ENCODE measurements at regions not wholly inside any gene's neighbourhood (a gene's known extent, or its start where the extent isn't known, plus 50 kb on each side); places are given as distances from the start of the nearest gene placed in this dataset.

DNA sequence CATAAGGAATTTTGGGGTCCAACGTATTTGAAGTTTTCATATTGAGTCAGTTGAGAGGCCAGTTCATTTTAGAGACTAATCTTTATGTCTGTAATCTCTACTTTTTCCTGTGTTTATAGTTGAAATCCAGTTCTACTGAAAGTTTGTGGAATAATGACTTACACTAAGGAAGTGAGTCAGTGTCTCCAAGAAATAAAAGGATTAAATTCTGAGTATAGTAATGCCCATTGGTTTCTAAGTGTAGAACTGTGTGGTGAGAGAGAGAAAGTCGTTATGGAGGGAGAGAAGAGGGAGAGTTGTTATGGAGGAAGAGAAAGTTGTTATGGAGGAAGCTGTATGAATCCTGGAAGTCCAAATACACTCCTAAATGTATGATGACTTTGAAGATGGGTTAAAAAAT, 264.6 kb upstream of the HAND2 start:
- Histone ChIP-seq H3K56ac (ENCODE audit: insufficient read length, low read depth, low read length) (no peak overlapping the region), H2BK20ac (ENCODE audit: low read depth, low read length, poor library complexity, severe bottlenecking) (no peak overlapping the region), H3K23ac (ENCODE audit: insufficient read length, low read depth, low read length) (no peak overlapping the region), H3K23me2 (ENCODE audit: insufficient read length, low read depth, low read length, poor library complexity, severe bottlenecking) (no peaks in the 10 kb centered on the region), H2BK120ac (ENCODE audit: low read depth, low read length, poor library complexity, severe bottlenecking) (no peak overlapping the region), H3K18ac (ENCODE audit: insufficient read length, low read depth, low read length) (no peak overlapping the region), H3K79me1 (ENCODE audit: insufficient read depth, low read depth, low read length, poor library complexity, severe bottlenecking) (no peaks in the 10 kb centered on the region), H2BK5ac (ENCODE audit: insufficient read length, low read length) (no peak overlapping the region), H3K14ac (ENCODE audit: insufficient read depth, low read length) (no peak overlapping the region), H4K91ac (ENCODE audit: insufficient read length, low read depth, low read length) (no peak overlapping the region), H2BK15ac (ENCODE audit: low read depth, low read length) (no peak overlapping the region), H4K20me1 (ENCODE audit: control insufficient read depth, insufficient read depth, insufficient read length) (no peaks in the 10 kb centered on the region), H3K9ac (ENCODE audit: extremely low read depth, insufficient read length, low read length) (no peak overlapping the region), H2AFZ (ENCODE audit: low read length) (no peak overlapping the region), H3T11ph (ENCODE audit: low read length) (no peak overlapping the region), H3K4me1 (ENCODE audit: insufficient read depth, low read length) (no peaks in the 10 kb centered on the region), H4K8ac (replicated peaks; ENCODE audit: insufficient read length, low read depth, low read length) (no peak overlapping the region), H2BK12ac (ENCODE audit: insufficient read length, low read depth, low read length) (no peak overlapping the region), H2AK5ac (ENCODE audit: insufficient read length, low read length) (no peak overlapping the region), H4K5ac (ENCODE audit: insufficient read length, low read depth, low read length) (no peak overlapping the region), H3K27ac (ENCODE audit: insufficient read length, low read depth, low read length) (no peak overlapping the region), H3K27me3 (ENCODE audit: insufficient read depth, low read length) (no peaks in the 10 kb centered on the region), H3K4me2 (ENCODE audit: insufficient read depth, insufficient read length, low read length) (no peak overlapping the region), H3K4ac (ENCODE audit: low read depth, low read length) (no peak overlapping the region), H3K79me2 (ENCODE audit: insufficient read depth, low read length) (no peaks in the 10 kb centered on the region), H3K9me3 (ENCODE audit: control insufficient read depth, low read depth, low read length) (no peaks in the 10 kb centered on the region)
- no peaks in the 10 kb centered on the region for H3K36me3 Mint-ChIP-seq (ENCODE audit: insufficient read depth in 1 of 3, low read depth in 3 of 3)
- H3K4me1 Mint-ChIP-seq = no peaks in the 10 kb centered on the region
- no peaks in the 10 kb centered on the region; the same call in 1 of the 2 replicates for H3K27me3 Mint-ChIP-seq (ENCODE audit: low read depth)
- TF ChIP-seq CTCF (conservative IDR thresholded peaks at IDR 0.05) = no peak
- no peak overlapping the region; a peak in 1 of 7 replicates for H3K27ac Mint-ChIP-seq
- H3K4me3 Mint-ChIP-seq = no peak overlapping the region
- H3K9me3 Mint-ChIP-seq = no peaks in the 10 kb centered on the region; a peak in 2 of 5 replicates
- 100% methylated on average over 1 of the region's 2 CpGs for WGBS (ENCODE audit: extremely low coverage, insufficient read length, low lambda C conversion rate)
- DNase-seq = no peak
